HG03565 (cell line): ENCODE measurements at regions not wholly inside any gene's neighbourhood (a gene's known extent, or its start where the extent isn't known, plus 50 kb on each side); places are given as distances from the start of the nearest gene placed in this dataset.

ENCODE experiments used
- ATAC-seq: cut with Tn5 transposase; IDR thresholded peaks from one replicate; pipeline ENCODE4 v1.9.1; 2021; ENCODE audit warnings: mild to moderate bottlenecking, moderate library complexity; ENCODE audit not compliant: unreplicated experiment

DNA sequence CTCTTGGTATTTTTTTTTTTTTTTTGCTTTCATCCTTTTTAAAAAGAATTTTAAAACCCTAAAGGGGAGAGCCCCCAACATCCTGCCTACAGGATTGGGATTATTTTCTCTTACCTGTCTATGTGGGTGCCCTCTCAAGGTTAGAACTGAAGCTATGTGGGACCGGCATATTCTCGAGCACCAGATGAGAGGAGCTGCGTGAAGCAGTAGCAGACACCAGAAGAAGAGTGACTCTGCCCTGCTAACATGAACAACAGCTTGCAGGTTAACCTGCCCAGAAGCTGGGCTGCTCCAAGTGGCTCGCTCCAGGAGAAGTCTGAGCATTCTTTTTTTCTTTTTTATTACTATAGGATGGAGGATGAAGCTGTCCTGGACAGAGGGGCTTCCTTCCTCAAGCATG, 102.6 kb upstream of the SLC4A4 start:
- ATAC-seq: no peak

DNA sequence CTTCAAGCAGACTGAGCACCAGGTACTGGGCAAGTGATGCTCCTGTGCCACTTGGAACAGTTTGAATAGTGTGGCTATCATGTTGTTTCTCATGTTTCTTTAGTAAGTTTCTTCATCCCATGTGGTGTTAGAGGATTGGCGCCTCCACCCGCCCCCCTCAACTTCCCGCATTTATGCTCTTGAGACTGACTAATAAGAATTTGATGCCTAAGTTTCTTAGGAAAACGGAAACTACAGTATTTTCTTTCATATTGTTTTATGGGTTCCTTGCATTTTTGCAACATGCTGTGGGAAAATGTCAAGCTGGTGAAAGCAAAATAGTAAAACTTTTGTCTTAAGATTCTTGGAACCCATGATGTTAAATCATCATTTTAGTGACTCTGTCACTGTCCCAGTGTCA, 101.2 kb upstream of the SLC4A4 start:
- ATAC-seq: no peak

GRCh38 chr4:71239365-71239764, 99.5 kb upstream of the SLC4A4 start:
- ATAC-seq: no peak

GRCh38 chr4:71240094-71240493, 98.7 kb upstream of the SLC4A4 start:
- no peak for ATAC-seq

GRCh38 chr4:71241501-71242288, 97.1 kb upstream of the SLC4A4 start:
- no peak for ATAC-seq

- no peak for ATAC-seq
These were observed 95.6 kb upstream of the SLC4A4 start for GRCh38 chr4:71243091-71243833.

DNA sequence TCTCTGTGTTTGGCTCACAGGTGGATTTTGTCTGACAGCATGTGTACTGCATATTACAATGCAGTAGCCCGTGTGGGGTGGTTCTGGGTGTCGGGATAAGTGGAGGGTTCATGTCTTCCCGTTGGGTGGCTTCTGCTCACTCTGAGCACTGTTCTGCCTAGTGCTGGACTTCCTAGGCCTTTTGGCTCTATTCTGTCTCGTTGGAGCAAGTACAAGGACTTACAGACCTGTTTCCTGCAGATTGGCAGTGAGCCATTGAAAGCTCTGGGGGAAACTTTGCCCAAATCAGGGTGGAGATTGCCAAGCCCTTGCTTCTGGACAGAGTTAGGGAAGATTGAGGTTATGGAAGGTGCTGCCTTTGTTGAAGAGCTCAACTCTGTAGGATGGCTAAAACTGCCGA, 91.1 kb upstream of the SLC4A4 start:
- no peak for ATAC-seq

- ATAC-seq: no peak
These were observed 87.6 kb upstream of the SLC4A4 start for GRCh38 chr4:71251261-71251660.

GRCh38 chr4:71253545-71253944, 85.3 kb upstream of the SLC4A4 start:
- ATAC-seq: no peak

DNA sequence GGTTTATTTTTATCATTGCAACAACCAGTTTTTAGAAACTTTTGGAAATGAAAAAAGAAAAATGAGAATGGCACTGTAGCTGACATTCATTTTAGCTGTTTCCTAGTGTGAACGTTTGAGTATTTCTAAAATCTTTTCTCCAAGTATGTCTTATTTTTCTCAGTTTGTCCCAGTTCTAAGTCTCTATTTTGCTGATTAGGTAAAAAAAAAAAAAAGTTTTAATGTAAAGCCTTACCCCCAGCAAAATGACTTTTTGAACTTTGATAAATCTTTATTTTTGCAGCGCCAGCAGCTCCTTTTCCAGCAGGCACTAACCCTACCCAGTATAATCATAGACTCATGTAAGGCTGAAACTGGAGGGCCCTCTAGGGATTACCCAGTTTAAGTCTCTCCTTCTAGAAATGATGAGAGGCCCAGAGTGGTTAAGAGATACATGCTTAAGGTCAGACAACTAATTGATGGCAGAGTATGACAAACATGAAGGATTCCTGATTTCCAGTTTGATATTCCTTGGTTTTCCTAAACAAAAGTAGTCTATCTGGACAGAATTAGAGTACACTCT, 84.3 kb upstream of the SLC4A4 start:
- ATAC-seq: no peak

GRCh38 chr4:71255976-71256375, 82.8 kb upstream of the SLC4A4 start:
- ATAC-seq: no peak

GRCh38 chr4:71257761-71258160, 81.1 kb upstream of the SLC4A4 start:
- ATAC-seq: no peak

DNA sequence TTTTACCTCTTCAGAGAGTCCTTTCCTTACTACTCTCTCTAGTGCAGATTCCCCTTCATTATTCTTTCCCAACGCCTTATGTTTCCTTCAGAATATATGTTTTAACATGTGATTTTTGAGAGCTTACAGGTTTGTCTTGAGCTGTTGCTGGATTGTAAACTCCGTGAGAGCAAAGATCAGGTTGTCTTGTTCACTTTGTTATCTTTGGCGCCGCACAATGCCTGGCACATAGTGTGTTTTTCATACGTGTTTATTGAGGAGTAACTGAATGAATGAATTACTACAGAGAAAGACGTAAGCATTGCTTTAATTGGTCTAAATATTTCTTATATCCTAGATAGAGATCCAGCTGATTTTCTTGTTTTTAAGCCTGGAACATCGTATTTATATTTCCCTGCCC, 80.5 kb upstream of the SLC4A4 start:
- no peak for ATAC-seq

GRCh38 chr4:71259280-71259679, 79.5 kb upstream of the SLC4A4 start:
- ATAC-seq: no peak

DNA sequence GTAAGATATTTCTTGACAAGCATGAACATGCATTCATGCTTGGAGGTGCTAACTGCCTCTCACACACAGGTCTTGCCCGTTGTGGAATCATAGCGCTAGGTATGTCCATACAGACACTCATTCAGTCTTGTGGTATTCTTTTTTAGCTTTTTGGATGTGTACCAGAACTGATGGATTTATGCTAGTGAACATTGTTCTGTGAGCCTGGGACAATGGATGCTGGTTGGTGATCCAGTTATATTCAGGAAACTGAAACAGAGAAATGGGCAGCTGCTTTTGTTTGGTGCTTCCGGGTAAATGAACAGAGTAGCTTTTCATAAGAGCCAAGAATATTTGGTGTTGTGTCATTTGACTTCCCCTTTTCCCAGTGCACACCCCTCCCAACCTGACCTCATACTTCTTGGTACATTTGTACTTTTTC, 78.9 kb upstream of the SLC4A4 start:
- no peak for ATAC-seq

- no peak for ATAC-seq
These were observed 78.3 kb upstream of the SLC4A4 start for GRCh38 chr4:71260544-71260943.

- no peak for ATAC-seq
These were observed 77.8 kb upstream of the SLC4A4 start for GRCh38 chr4:71261001-71261400.

- peak; percentile 38 for ATAC-seq
These were observed 77.1 kb upstream of the SLC4A4 start for GRCh38 chr4:71261633-71262121.

- no peak for ATAC-seq
These were observed 76.7 kb upstream of the SLC4A4 start for GRCh38 chr4:71262161-71262560.

DNA sequence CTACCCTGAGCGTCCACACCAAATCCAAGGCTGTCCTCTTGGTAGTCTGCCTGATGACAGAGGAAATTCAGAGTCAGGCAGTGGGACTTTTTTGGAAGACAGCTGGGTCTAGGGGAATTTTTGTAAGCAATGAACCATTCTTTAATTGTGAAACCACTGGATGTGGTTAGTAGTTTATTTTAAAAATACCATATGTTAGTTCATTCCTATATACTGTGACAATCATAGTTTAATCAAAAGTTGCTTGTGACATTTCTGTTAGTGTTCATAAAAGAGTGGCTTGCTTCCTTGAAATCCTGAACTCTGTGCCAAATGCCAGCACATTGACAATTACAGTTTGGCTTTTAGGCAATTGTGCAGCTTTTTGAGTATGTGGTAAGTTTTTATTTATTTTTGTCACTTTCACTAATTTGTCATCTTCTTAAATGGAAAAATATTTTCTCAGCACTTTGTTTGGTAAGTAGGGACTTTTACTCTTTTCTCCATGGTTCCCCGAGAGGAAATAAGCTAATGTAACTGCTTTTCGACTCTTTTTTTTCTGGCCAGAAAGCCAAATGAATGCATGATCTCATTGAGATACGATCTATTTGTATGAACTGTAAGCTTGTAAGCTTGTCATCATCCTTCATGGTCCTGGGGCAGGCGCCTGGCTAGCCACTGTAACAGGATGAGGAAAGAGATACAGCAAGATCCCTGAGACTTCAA, 72.6 kb upstream of the SLC4A4 start:
- peak; percentile 30 for ATAC-seq

- no peak for ATAC-seq
These were observed 71.6 kb upstream of the SLC4A4 start for GRCh38 chr4:71267244-71267643.
